Urinary bladder (tissue), 3 donors: ENCODE measurements at regions not wholly inside any gene's neighbourhood (a gene's known extent, or its start where the extent isn't known, plus 50 kb on each side); places are given as distances from the start of the nearest gene placed in this dataset.

Experiments
- DNase-seq: peaks from one replicate; pipeline ENCODE4 v3.0.0-alpha.2; 2015; ENCODE audit errors: extremely low spot score
- H3K27ac ChIP-seq: one replicate; pipeline ENCODE4 v1.5.1; 2013; ENCODE audit warnings: low read depth, mild to moderate bottlenecking, moderate library complexity
- H3K36me3 ChIP-seq: one replicate; pipeline ENCODE4 v1.6.1; 2013; ENCODE audit warnings: mild to moderate bottlenecking, moderate library complexity; ENCODE audit not compliant: insufficient read depth
- H3K4me1 ChIP-seq: one replicate; pipeline ENCODE4 v1.6.1; 2013; ENCODE audit warnings: mild to moderate bottlenecking, moderate library complexity; ENCODE audit not compliant: insufficient read depth
- H3K4me3 ChIP-seq: one replicate; pipeline ENCODE4 v1.5.1; 2013; ENCODE audit warnings: low read depth, low read length
- WGBS: extraction: QIAGEN DNeasy Blood & Tissue Kit; methylation state at CpG from one replicate; pipeline ENCODE4 v1.1.7; 2013; 5-methylcytosine and 5-hydroxymethylcytosine counted together
- donor health status: healthy with polysubstance abuse.
- donor health status: healthy.

DNA sequence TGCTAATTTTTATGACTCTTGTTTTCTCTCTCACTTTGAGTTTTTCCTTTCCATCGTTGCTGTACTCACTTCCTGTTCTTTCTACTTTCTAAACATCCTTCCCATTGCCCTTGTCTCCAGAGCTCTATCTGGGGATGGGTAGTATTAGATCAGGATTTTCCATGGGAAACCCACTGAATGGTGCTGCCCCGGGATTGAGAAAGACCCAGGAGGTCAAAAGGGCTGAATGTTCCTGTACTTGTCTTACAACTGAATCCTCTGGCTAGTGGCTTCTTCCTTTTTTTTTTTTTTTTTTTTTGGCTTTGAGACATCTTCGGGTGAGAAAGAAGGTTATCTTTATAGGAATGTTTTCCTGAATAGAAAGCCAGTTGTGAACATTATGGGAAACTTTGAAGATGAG is 364.8 kb upstream of the SLC14A2 start:
- Histone ChIP-seq H3K4me3 (no peak overlapping the region), H3K4me1 (no peaks in the 10 kb centered on the region), H3K27ac (no peak overlapping the region), H3K36me3 (no peaks in the 10 kb centered on the region)
- DNase-seq: no peak
- 48% methylated on average over 3 of the region's 3 CpGs for whole genome bisulfite sequencing

DNA sequence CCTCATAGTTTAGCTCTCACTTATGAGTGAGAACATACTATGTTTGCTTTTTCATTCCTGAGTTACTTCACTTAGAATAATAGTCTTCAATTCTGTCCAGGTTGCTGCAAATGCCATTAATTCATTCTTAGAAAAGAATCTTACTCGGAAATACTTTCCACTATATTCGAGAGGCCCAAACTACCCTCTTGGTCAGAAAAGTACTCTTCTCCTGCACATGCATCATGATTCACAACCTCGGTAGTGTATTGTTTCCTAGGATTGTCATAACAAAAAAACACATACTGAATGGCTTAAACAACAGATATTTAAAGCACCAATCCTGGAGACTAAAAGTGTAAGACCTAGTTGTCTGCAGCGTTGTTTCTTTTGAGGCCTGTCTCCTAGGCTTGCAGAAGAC is 364.0 kb upstream of the SLC14A2 start:
- Histone ChIP-seq H3K27ac (no peak overlapping the region), H3K4me3 (no peak overlapping the region), H3K4me1 (no peaks in the 10 kb centered on the region), H3K36me3 (no peaks in the 10 kb centered on the region)
- 92% methylated on average over 4 of the region's 4 CpGs for WGBS
- no peak for DNase-seq

DNA sequence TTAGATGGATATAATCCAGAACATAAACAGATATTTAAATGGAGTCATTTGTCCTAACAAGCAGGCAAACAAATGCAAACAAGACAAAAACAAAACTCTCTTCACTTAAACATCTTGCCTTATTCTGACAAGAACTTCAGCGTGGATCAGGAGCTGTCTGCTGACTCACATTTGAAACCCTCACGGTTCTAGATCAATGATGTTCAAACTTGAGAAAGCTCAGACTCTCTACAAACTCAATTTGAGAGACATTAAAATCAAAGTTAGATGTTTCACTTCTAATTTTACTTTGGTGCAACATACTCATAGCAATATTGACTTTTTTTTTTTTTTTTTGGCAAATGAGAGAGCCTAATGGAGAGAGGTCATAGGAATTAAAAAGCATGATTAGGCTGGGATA is 362.8 kb upstream of the SLC14A2 start:
- H3K4me3 ChIP-seq: no peak overlapping the region
- H3K36me3 ChIP-seq: no peaks in the 10 kb centered on the region
- H3K27ac ChIP-seq: no peak overlapping the region
- 87% methylated on average over 2 of the region's 2 CpGs for WGBS
- no peaks in the 10 kb centered on the region for H3K4me1 ChIP-seq
- no peak for DNase-seq

DNA sequence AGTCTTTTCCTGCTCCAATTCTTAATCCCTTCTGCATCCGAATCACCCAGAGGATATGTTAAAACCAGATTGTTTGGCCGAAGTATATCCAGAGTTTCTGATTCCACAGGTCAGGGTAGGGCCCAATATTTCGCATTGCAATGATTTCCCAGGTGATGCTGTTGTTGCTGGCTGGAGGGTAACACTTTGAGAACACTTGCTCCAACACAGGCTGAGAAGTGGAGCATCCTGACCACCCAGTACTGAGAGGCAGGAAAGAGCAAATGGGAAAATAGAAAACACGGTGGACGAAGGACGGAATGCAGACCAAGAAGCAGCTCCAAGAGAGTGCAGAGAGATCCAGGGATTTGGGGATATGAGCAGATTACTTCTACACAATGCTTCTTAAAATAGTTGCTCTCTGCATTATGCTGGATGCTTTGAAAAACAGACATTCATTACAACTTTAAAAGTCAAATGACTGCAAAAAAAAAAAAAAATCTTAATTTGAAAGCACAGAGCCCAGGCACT is 362.2 kb upstream of the SLC14A2 start:
- H3K4me3 ChIP-seq: no peak overlapping the region
- H3K27ac ChIP-seq: no peak overlapping the region
- WGBS: 68% methylated on average over 6 of the region's 6 CpGs
- no peak for DNase-seq
- no peaks in the 10 kb centered on the region for H3K36me3 ChIP-seq
- no peaks in the 10 kb centered on the region for H3K4me1 ChIP-seq

DNA sequence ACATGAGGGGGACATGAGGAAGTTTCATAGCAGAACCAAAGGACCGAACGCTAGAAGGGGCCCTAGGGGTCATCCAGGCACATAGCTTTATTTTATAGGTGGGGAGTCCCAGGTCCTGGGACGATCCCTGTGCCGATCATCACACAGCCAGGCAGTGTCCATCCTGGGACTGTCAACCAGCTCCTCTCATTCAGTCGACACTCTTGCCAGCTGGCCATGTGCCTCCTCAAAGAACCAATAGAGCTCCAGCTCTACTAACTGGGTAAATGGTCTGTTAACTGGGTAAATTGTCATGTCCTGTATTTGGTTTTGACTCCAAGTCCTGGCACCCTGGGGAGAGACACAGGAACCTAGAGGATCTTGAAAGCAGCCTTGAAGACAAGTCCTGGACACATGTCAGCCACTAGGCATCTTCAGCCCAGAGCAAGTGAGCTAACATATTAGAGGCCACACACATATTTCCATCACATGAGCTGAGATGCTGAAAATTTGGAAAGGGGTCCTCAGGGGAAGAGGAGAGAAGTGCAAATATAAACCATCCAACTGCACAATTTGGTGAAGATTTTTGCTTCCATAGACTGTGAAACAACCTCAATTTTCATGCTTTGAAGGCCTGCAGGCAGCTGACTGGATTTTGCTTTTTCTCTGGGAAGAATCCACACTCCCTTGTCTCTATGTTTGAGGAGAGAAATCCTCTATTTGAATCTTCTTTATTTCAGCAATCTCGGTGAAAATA is 361.1 kb upstream of the SLC14A2 start:
- no peak for DNase-seq
- Histone ChIP-seq H3K4me3 (no peak overlapping the region), H3K27ac (no peak overlapping the region), H3K36me3 (no peaks in the 10 kb centered on the region), H3K4me1 (no peaks in the 10 kb centered on the region)
- 85% methylated on average over 6 of the region's 6 CpGs for WGBS

DNA sequence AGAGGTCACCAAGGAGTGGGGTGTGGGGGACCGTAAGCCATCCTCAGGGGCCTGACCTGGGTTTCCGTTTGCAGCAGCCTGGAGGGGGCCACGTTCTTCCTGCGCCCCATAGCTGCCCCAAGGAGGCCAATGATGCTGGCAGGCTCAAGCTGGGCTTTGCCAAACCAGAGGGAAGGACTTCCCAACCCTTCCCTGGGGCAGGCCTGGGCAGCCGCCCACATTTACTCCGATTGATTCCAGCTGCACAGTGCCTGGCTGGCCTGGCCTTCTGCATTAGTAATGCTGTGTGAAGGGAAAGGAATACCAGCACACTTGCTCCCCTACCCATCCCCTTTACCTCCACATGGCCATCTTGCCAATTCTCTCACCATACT is 360.6 kb upstream of the SLC14A2 start:
- Histone ChIP-seq H3K36me3 (no peaks in the 10 kb centered on the region), H3K27ac (no peak overlapping the region), H3K4me1 (no peaks in the 10 kb centered on the region), H3K4me3 (no peak overlapping the region)
- DNase-seq: no peak
- 75% methylated on average over 6 of the region's 6 CpGs for WGBS

DNA sequence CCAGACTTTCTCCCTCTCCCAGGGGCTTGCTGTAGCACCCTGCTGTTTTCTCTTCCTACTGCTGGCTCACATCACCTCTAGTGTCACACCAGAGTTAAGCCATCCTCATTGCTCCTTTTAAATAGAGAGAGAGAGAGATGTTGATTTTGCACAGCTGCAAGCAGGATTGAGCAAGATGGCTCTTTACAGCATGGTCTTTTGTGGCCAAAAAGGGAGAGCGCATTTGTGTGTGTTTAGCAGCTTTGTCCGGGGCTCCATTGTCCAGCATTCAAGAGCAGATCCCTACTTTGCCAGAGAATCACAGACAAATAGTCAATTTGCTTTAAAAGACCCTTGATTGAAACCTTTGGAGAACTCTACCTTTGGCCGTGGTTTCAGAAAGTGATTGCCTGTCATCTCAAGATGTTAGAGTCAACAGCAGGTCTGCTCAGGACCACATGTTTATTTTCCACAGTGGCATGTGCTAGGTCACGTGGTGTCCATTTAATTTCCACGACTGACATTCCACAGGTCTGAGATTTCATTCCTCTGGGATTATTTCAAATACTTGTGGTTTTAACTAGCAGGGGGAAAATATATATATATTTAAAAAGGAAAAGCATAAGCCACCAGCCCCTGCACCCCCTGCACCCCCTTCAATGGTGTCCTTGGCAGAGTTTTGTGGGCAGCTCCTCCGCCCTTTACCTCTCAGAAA is 359.9 kb upstream of the SLC14A2 start:
- H3K27ac ChIP-seq: no peak overlapping the region
- no peak for DNase-seq

DNA sequence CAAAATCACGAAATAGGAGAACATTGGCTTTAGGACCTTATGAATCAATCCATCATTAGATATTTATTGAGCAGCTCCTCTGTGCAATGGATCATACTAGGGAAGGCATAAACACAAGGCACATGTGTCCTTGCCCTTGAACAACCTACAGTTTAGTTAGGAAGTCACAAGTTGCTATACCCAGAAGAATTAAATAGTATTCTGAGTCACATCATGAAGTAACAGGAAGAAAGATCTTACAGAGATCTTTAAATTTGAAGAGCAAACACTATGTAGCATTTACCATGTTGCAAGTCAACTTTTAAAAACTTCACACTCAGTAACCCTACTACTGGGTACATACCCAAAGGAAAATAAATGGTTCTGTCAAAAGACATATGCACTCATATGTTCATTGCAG is 355.2 kb upstream of the SLC14A2 start:
- 86% methylated on average over 1 of the region's 1 CpG for WGBS
- Histone ChIP-seq H3K36me3 (no peaks in the 10 kb centered on the region), H3K27ac (no peak overlapping the region), H3K4me3 (no peak overlapping the region), H3K4me1 (no peaks in the 10 kb centered on the region)
- DNase-seq: no peak

More for the DNA sequence above, 359.9 kb upstream of the SLC14A2 start:
- H3K4me1 ChIP-seq: no peaks in the 10 kb centered on the region
- no peaks in the 10 kb centered on the region for H3K36me3 ChIP-seq
- H3K4me3 ChIP-seq: no peak overlapping the region
- 49% methylated on average over 6 of the region's 6 CpGs for WGBS

DNA sequence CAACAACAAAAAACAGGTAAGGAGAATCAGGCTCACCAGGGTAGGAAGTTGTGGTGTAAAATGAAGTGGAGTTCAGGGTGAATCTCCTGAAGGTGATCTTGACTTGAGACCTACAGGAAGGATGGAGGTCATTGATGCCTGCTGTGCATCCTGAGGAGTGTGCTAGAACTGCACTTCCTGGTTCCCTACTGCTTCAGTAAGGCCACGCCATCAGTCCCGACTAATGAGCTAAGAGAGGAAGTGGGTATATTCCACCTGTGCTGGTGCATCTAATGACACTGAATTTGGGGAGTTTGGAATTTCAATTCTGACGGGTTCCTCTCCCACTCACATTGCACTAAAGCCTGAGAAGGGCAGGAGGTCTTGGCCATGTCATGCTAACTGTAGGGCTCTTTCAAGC is 349.3 kb upstream of the SLC14A2 start:
- 90% methylated on average over 3 of the region's 3 CpGs for WGBS

DNA sequence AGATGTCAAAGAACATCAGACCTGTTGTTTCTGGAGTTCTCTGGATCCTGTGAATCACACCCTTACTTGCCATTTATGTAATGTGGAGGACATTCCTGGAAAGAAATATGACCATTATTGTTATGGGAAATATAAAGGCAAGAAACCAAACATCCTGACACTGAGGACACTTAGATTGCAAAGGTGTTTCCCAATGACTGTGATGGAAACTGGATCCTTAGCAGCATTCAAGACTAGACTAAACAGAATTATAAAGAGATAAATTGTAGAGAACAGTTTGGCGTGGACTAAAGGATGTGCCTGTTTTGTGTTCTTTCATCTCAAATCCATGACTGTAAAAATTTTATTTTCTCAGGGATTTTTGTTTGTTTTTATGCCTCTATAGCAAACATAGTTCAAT is 347.7 kb upstream of the SLC14A2 start:
- no peaks in the 10 kb centered on the region for H3K36me3 ChIP-seq
- H3K27ac ChIP-seq: no peak overlapping the region
- no peak overlapping the region for H3K4me3 ChIP-seq
- 59% methylated on average over 1 of the region's 1 CpG for WGBS
- DNase-seq: no peak
- H3K4me1 ChIP-seq: no peaks in the 10 kb centered on the region

More for the DNA sequence above, 349.3 kb upstream of the SLC14A2 start:
- DNase-seq: no peak
- Histone ChIP-seq H3K4me1 (no peaks in the 10 kb centered on the region), H3K4me3 (no peak overlapping the region), H3K27ac (no peak overlapping the region), H3K36me3 (no peaks in the 10 kb centered on the region)

DNA sequence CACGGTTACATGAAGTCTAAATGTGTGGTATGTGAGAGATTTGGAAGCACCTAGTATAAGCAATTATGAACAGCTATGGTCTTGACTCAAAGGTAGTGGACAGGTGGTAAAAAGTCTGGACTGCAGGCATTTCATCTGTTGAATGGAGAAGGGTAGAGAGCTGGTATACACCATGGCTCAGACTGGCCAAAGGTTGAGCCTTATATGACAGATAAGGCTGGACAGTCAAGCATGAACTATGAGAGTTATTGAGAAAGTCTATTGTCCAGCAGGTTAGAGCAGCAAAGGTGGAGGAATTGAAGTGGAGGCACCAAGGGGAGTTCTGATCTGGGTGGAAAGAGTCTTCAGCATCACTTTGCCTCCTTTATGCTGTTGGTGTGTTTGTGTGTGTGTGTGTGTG is 346.7 kb upstream of the SLC14A2 start:
- H3K36me3 ChIP-seq: no peaks in the 10 kb centered on the region
- no peak overlapping the region for H3K27ac ChIP-seq
- no peak for DNase-seq
- 74% methylated on average over 1 of the region's 1 CpG for WGBS
- H3K4me1 ChIP-seq: no peaks in the 10 kb centered on the region
- H3K4me3 ChIP-seq: no peak overlapping the region

DNA sequence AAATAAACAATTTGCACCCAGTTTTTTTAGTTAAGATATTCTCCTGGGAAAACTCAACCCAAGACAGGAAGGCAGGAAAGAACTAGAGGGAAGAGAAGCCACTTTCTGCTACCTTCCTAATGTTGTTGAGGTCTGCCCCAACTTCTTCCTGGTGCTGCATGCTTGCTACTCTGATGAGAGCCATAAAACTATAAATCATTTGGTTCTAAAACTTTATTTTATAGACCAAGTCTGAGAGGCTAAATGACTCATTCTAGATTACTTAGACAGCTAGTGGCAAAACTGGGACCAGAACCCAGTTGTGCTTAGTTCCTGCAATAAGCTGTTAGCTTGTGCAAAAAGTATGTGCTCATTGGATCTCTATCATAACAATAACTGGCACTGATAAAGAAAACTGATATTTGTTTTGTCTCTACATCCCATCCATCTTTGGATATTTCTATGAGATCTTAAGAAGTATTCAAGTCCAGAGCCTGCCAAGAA is 344.9 kb upstream of the SLC14A2 start:
- Histone ChIP-seq H3K36me3 (no peaks in the 10 kb centered on the region), H3K4me1 (no peaks in the 10 kb centered on the region), H3K27ac (no peak overlapping the region), H3K4me3 (no peak overlapping the region)
- DNase-seq: no peak

DNA sequence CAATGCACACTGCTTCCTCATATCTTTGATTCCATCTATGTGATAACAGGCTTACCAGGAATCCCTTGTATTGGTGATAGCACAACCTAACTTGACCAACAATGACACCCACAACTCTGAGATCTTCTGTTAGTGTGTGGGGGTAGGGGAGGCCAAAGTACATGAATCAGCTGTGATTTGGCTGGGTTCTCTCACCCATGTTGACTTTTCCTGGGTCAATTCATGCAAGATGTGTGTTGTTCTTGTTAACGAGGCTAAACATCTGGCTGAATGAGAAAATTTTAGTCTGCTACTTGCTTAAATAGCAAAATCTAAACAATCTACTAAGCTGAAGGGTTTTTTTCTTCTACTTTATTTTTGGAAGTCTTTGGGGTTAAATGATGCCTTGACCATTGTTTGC is 341.2 kb upstream of the SLC14A2 start:
- DNase-seq: no peak
- Histone ChIP-seq H3K4me3 (no peak overlapping the region), H3K4me1 (no peaks in the 10 kb centered on the region), H3K27ac (no peak overlapping the region), H3K36me3 (no peaks in the 10 kb centered on the region)
- WGBS: 79% methylated on average over 1 of the region's 1 CpG

DNA sequence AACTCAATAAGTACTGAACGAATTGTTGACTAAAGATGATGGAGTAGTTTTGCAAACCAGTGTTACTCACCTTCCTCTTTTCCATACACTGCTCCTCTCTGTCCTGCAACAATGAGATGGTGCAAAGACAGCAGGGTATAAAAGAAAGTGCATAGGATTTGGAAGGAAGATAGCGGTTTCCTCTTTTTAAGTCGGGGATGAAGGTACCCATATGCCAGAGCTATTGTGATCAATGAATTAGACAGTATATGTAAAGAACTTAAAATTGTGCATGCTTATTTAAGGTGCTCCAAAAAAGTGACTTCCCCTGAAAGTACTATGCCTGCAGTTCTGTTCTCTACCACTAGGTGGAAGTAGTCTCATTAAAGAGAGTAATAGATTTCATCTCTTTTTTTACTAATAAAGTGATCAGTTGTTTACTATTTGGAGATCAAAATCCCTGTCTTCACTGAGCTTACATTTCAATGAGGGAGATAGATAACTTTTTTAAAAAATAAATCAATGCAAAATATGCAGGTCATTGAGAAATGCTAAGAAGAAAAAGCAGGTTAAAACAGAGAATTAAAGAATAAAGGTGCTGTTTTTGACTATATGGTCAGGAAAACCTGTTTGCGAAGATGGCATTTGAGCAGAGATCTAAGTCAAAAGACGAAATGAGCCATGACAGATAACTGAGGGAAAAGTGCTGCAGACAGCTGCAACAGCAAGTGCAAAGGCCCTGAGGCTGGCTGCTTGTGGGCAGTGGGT is 339.7 kb upstream of the SLC14A2 start:
- Histone ChIP-seq H3K4me1 (no peaks in the 10 kb centered on the region), H3K36me3 (no peaks in the 10 kb centered on the region), H3K4me3 (no peak overlapping the region), H3K27ac (no peak overlapping the region)
- WGBS: 83% methylated on average over 5 of the region's 5 CpGs
- no peak for DNase-seq
